Hepatic stellate cell (primary cell): ENCODE measurements at regions not wholly inside any gene's neighbourhood (a gene's known extent, or its start where the extent isn't known, plus 50 kb on each side); places are given as distances from the start of the nearest gene placed in this dataset.

Source experiments
- DNase-seq: peaks from one replicate; pipeline ENCODE4 v3.0.0; 2011; ENCODE audit warnings: low spot score

GRCh38 chr2:37838541-37839167, 86.4 kb upstream of the RMDN2 start:
- DNase-seq: no peak

GRCh38 chr2:37839991-37840390, 85.1 kb upstream of the RMDN2 start:
- no peak for DNase-seq

- DNase-seq: no peak
Observed at GRCh38 chr2:37842732-37843440, 82.2 kb upstream of the RMDN2 start.

GRCh38 chr2:37843556-37843955, 81.5 kb upstream of the RMDN2 start:
- DNase-seq: peak; percentile 53

GRCh38 chr2:37846207-37846606, 78.9 kb upstream of the RMDN2 start:
- DNase-seq: no peak

- DNase-seq: no peak
Observed at GRCh38 chr2:37847792-37848191, 77.3 kb upstream of the RMDN2 start.

GRCh38 chr2:37848451-37848850, 76.6 kb upstream of the RMDN2 start:
- DNase-seq: no peak

- DNase-seq: no peak
Observed at GRCh38 chr2:37849911-37850310, 75.2 kb upstream of the RMDN2 start.

- no peak for DNase-seq
Observed at GRCh38 chr2:37851428-37851827, 73.7 kb upstream of the RMDN2 start.

GRCh38 chr2:37851828-37852584, 73.1 kb upstream of the RMDN2 start:
- no peak for DNase-seq

GRCh38 chr2:37852585-37853014, 72.5 kb upstream of the RMDN2 start:
- DNase-seq: no peak

- DNase-seq: no peak
Observed at GRCh38 chr2:37854676-37855282, 70.3 kb upstream of the RMDN2 start.

GRCh38 chr2:37855283-37856041, 69.6 kb upstream of the RMDN2 start:
- peak; percentile 47 for DNase-seq

GRCh38 chr2:37856101-37856751, 68.9 kb upstream of the RMDN2 start:
- DNase-seq: no peak

GRCh38 chr2:37857575-37858399, 67.3 kb upstream of the RMDN2 start:
- peak; percentile 54 for DNase-seq

GRCh38 chr2:37858400-37858711, 66.7 kb upstream of the RMDN2 start:
- peak; percentile 91 for DNase-seq

- DNase-seq: no peak
Observed at GRCh38 chr2:37858725-37859267, 66.3 kb upstream of the RMDN2 start.

- DNase-seq: no peak
Observed at GRCh38 chr2:37862620-37863019, 62.5 kb upstream of the RMDN2 start.

GRCh38 chr2:37864217-37864616, 60.9 kb upstream of the RMDN2 start:
- DNase-seq: no peak

- DNase-seq: no peak
Observed at GRCh38 chr2:37865640-37866039, 59.4 kb upstream of the RMDN2 start.
